Embryonic facial prominence (tissue), 1 donor: ENCODE measurements at regions not wholly inside any gene's neighbourhood (a gene's known extent, or its start where the extent isn't known, plus 50 kb on each side); places are given as distances from the start of the nearest gene placed in this dataset.

Experiments used
- DNase-seq: peaks from one replicate; pipeline ENCODE4 v3.0.0-alpha.2; 2016; ENCODE audit errors: extremely low spot score

GRCh38 chr6:102411796-102412195, 1018.3 kb downstream of the GRIK2 start:
- DNase-seq, result no peak

- DNase-seq, result no peak
Measured at GRCh38 chr6:102407886-102408741, 1014.6 kb downstream of the GRIK2 start.

- no peak for DNase-seq
Measured at GRCh38 chr6:102405860-102406259, 1012.4 kb downstream of the GRIK2 start.

DNA sequence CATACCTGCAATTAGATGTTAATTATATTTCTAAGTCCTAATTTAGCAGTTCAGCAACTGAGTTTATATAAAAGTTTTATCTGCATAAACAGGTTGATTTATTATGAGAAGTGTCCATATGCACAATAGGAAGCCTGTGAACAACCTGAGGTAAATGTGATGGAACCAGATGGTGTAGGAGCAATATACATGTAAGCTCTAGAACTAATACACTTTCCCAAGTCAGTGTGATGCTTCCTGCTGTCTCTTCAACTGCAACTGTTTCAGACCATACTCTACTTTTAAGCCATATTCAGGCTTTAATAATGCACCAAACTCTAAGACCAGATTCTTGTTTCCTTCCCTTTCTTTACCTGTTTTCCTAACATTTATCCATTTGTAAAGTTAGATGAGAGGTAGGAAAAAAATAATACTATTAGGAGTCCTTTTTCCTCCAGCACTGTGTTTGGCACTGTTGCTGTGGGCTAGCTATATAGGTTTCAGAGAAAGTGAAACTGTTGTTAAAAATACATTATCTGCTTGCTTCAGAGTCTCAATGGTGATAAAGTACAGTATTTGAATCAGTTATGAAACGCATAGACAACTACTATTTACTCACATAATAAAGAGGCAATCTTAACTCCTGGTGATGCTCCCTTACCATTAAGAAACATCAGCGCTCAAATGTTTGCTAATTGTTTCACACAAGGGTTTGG, 1009.3 kb downstream of the GRIK2 start:
- no peak for DNase-seq

DNA sequence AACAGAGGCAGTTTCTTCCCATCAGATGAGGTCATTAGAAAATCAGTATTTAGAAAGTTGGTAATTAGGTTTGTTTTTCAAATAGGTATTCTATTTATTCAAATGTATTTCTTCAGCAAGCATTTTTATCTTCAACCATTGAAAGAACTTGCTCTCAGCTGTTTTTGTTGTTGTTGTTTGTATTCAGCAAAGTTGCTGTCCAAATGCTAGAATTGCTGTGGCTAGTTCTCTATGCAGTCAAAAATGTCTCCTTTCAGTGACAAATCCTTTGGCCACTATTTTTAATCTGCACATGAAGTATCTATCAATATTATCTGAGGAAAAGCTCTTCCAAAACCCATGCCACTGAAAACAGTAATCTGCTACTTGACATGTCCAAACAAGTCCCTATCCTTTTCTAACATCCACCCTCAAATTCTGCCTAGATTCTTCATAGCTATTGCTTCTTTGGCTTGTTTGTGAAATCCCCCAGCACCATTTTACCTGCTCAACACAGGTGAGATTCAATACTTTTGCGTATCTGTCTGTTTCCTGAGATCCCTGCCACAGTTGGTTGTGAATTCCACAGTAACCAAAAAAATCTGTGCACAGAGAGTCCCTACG, 1005.4 kb downstream of the GRIK2 start:
- DNase-seq, result no peak

DNA sequence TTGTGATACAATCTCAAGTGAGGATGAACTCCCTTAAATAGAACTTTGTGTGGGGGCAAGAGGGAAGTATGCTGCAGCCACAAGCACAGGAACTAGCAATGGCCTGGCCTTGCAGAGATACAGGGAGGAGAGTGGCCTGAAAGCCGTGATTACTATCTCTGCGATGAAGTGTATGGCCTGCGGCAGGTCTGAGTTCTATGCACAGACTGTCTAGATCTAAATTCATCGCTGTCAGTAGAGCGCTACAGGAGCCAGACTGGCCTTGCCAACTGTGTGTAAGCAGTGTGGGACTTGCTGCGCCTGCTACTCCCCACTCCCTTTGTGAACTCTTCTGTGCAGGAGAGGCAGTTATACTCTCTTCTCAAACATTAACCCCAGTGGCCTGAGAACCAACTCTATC, 997.0 kb downstream of the GRIK2 start:
- no peak for DNase-seq

- DNase-seq, result no peak
Measured at GRCh38 chr6:102389994-102390393, 996.5 kb downstream of the GRIK2 start.

- DNase-seq, result no peak
Measured at GRCh38 chr6:102387326-102388033, 994.0 kb downstream of the GRIK2 start.

- DNase-seq, result no peak
Measured at GRCh38 chr6:102381203-102381602, 987.7 kb downstream of the GRIK2 start.

GRCh38 chr6:102356170-102356569, 962.7 kb downstream of the GRIK2 start:
- no peak for DNase-seq

DNA sequence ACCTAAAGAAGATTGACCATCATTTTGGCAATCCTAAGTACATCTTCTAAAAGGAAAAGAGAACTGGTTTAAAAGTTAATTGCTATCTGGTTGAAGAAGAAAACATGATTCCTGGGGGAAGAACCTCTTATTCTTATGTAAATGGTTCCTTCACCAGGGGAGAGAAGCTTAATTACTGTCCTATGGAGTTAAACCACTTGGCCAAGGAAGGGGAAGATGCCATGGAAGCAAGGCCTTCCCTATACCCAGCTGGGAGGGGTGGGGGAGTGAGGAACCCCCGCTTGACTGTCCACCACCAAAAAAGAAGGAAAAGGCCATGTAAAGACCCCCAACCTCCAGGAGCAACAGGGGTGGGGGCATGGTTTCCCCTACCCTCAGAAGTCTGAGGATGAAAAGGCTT, 962.1 kb downstream of the GRIK2 start:
- no peak for DNase-seq

- DNase-seq, result no peak
Measured at GRCh38 chr6:102352552-102352951, 959.0 kb downstream of the GRIK2 start.

DNA sequence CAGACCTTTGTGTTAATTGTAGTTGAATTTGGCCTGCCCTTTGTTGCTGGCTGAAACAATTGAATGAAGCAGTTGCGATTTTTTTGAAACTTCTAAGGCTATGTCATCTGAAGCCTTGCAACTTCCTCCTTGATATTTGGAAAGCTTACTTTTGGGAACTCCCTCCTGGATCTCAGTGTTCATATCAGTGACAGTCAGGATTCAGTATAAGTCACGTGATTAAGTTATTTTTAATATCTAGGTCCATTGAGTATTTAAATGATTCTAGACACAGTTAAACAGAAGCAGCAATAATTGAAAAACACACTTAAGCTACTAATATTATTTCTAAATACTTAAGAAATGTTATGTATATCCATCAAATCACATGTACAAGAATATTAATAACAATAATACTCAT, 951.3 kb downstream of the GRIK2 start:
- no peak for DNase-seq

- DNase-seq, result no peak
Measured at GRCh38 chr6:102340311-102340710, 946.8 kb downstream of the GRIK2 start.

- no peak for DNase-seq
Measured at GRCh38 chr6:102333736-102334135, 940.2 kb downstream of the GRIK2 start.

DNA sequence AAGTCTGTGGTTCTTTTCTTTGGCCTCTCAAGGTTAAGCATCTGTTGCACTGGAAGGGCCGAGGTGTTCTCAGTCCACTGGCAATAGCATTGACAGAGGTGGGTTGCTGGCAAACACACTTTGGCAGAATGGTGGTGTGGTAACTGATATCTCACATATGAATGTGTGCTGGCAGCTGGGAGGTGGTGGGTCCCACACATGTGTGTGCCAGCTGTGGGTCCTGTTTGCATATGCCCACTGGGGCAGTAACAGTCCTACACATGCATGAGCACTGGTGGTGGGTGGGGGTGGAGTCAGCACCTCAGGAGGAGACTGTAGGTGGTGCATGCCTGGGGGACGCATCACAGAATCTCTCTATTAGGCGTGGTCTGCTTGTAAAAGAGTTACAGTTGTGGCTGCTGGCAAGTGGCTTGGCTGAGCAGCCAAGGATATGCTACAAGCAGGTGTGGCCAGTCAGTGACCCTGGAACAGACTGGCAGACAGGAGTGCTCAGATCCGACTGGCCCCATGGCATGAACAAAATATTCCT, 934.3 kb downstream of the GRIK2 start:
- DNase-seq, result no peak

DNA sequence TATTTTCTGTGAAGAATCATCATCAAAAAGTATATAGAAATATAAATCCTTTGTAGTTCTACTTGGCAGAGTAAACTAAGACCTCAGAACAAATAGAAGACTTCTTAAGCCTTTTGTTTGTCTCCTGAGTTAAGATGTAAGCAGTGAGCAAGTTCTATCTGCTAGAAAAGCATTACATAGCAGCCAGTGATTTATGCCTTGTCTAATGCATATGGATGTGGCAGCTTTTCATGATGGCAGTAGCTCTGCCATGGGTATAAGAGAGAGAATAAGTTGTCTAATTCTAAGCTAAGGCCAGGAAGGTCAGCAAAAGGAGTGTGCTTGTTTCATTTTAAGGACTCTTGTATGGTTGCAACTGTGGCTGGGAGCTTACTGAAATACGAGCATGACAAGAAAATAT, 920.2 kb downstream of the GRIK2 start:
- no peak for DNase-seq

- no peak for DNase-seq
Measured at GRCh38 chr6:102309700-102310099, 916.2 kb downstream of the GRIK2 start.

DNA sequence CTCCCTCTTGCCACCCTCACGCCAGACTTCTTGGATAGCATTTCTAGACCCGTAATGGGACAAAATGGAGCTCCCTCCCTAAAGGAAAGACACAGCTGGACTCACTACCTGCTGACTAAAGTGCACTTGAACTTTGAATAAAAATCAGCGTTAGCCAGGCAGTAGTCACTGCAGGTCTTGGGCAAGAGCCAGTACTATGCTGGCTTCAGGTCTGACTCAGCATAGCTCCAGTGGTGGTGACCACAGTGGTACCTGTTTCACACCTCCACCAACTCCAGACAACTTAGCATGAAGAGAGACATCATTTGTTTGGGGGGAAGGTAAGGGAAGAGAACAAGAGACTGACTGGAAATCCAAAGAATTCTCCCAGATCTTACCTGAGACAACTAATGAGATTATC, 906.8 kb downstream of the GRIK2 start:
- no peak for DNase-seq

DNA sequence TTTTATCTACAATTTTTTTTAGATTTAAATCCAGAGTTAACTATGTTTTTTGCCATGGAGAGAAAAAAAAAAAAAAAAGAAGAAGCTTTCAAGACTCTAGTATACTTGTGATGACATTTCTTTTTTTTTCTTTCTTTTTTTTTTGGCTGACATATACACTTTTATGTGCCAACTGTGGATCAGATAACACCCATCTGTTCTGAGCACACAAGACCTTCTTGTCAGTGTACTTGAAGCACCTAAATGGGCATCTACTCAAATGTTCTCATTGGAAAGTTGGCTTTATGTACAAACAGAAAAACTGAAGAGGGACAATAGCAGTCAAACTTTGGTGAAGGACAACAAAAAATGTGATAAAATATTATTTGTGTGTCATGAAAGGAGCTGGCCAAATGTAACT, 904.5 kb downstream of the GRIK2 start:
- DNase-seq, result no peak
